NT2/D1 (cell line): ENCODE measurements at regions not wholly inside any gene's neighbourhood (a gene's known extent, or its start where the extent isn't known, plus 50 kb on each side); places are given as distances from the start of the nearest gene placed in this dataset.

Source experiments
- YY1 ChIP-seq: IDR thresholded peaks from 2 replicates; pipeline ENCODE4 v1.6.1; 2011; ENCODE audit not compliant: insufficient read length, insufficient read depth
- ZNF274 ChIP-seq: IDR thresholded peaks from 2 replicates; pipeline ENCODE4 v1.6.1; 2011; ENCODE audit warnings: mild to moderate bottlenecking, low read depth, low read length

GRCh38 chr9:16257604-16258003 lies 612.9 kb downstream of the BNC2 start:
- TF ChIP-seq YY1 (no peak), ZNF274 (no peak)
